ENCODE measurements at regions not wholly inside any gene's neighbourhood (a gene's known extent, or its start where the extent isn't known, plus 50 kb on each side); places are given as distances from the start of the nearest gene placed in this dataset.
A peak's percentile ranks its signal among the peaks of the same experiment; 100 is the strongest.

- Histone ChIP-seq H3K4me3 (no peak overlapping the region), H4K20me1 (replicated peaks; ENCODE audit: insufficient read depth) (no peaks in the 10 kb centered on the region), H3K9me2 (ENCODE audit: insufficient read depth) (peaks cover 12% of the 10 kb centered on the region; the same call in 1 of the 2 replicates), H3K27me3 (ENCODE audit: insufficient read depth) (no peaks in the 10 kb centered on the region), H2AFZ (no peak overlapping the region), H3K4me2 (no peak overlapping the region), H3F3A (replicated peaks; ENCODE audit: low read depth) (no peaks in the 10 kb centered on the region), H3K79me2 (replicated peaks; ENCODE audit: insufficient read depth) (no peaks in the 10 kb centered on the region), H3K27ac (ENCODE audit: low read depth) (no peak overlapping the region), H3K36me3 (ENCODE audit: insufficient read depth) (no peaks in the 10 kb centered on the region), H3K4me1 (ENCODE audit: insufficient read depth) (no peaks in the 10 kb centered on the region; the same call in 1 of the 2 replicates)
- H3K9me3 Mint-ChIP-seq = peaks cover under 1% of the 10 kb centered on the region; the same call in 1 of the 3 replicates
- H3K27me3 Mint-ChIP-seq (ENCODE audit: insufficient read depth, low read depth, poor library complexity) = peaks cover 3% of the 10 kb centered on the region
- no peak overlapping the region for H3K27ac Mint-ChIP-seq
- no peaks in the 10 kb centered on the region for H3K36me3 Mint-ChIP-seq (ENCODE audit: low read depth)
- no peak for TF ChIP-seq NANOG (IDR thresholded peaks at IDR 0.05; ENCODE audit: borderline replicate concordance)
- no peak for TF ChIP-seq REST (IDR thresholded peaks at IDR 0.05; ENCODE audit: unreplicated experiment)
- TF ChIP-seq JUNB (IDR thresholded peaks at IDR 0.05; ENCODE audit: unreplicated experiment) = no peak
- TF ChIP-seq POLR2AphosphoS5 (IDR thresholded peaks at IDR 0.05; ENCODE audit: low read depth) = no peak
- TF ChIP-seq CREB1 (CRISPR knock-in tag; IDR thresholded peaks at IDR 0.05; ENCODE audit: low read depth) = no peak
- no peak overlapping the region for H3K4me3 Mint-ChIP-seq
- DNase-seq (ENCODE audit: low spot score) = no peak
- no peak for ATAC-seq
- peaks cover 23% of the 10 kb centered on the region for H3K4me1 Mint-ChIP-seq
These were observed 199.6 kb downstream of the VAPA start for GRCh38 chr18:10113121-10114022.

- no peak for DNase-seq (ENCODE audit: low spot score)
- no peak for TF ChIP-seq ETS1 (IDR thresholded peaks at IDR 0.05)
- no peak for TF ChIP-seq REST (IDR thresholded peaks at IDR 0.05; ENCODE audit: unreplicated experiment)
- TF ChIP-seq ZNF331 (CRISPR knock-in tag; IDR thresholded peaks at IDR 0.05; ENCODE audit: low read depth) = no peak
- no peak for TF ChIP-seq POLR2AphosphoS5 (IDR thresholded peaks at IDR 0.05; ENCODE audit: low read depth)
- no peak for TF ChIP-seq JUNB (IDR thresholded peaks at IDR 0.05; ENCODE audit: unreplicated experiment)
These were observed 201.1 kb downstream of the VAPA start for GRCh38 chr18:10114717-10115463.

More at GRCh38 chr18:10114717-10115463, 201.1 kb downstream of the VAPA start:
- peaks cover 23% of the 10 kb centered on the region for H3K4me1 Mint-ChIP-seq
- H3K4me3 ChIP-seq = no peak overlapping the region
- H3K36me3 Mint-ChIP-seq (ENCODE audit: low read depth) = no peaks in the 10 kb centered on the region
- H3K27me3 ChIP-seq (ENCODE audit: insufficient read depth) = no peaks in the 10 kb centered on the region
- ATAC-seq = peak; percentile 68
- H2AFZ ChIP-seq = peak overlapping the region; percentile 19; the same call in 1 of the 2 replicates
- no peak overlapping the region for H3K27ac Mint-ChIP-seq
- H3F3A ChIP-seq (replicated peaks; ENCODE audit: low read depth) = no peaks in the 10 kb centered on the region
- peaks cover 3% of the 10 kb centered on the region; the same call in 1 of the 3 replicates for H3K9me3 Mint-ChIP-seq
- no peak overlapping the region for H3K4me3 Mint-ChIP-seq
- no peak overlapping the region for H3K4me2 ChIP-seq
- H3K36me3 ChIP-seq (ENCODE audit: insufficient read depth) = no peaks in the 10 kb centered on the region
- no peak overlapping the region for H3K27ac ChIP-seq (ENCODE audit: low read depth)
- H3K4me1 ChIP-seq (ENCODE audit: insufficient read depth) = no peaks in the 10 kb centered on the region; the same call in 1 of the 2 replicates
- no peaks in the 10 kb centered on the region for H4K20me1 ChIP-seq (replicated peaks; ENCODE audit: insufficient read depth)
- peaks cover 5% of the 10 kb centered on the region; the same call in 1 of the 2 replicates for H3K9me2 ChIP-seq (ENCODE audit: insufficient read depth)
- no peaks in the 10 kb centered on the region for H3K79me2 ChIP-seq (replicated peaks; ENCODE audit: insufficient read depth)
- H3K27me3 Mint-ChIP-seq (ENCODE audit: insufficient read depth, low read depth, poor library complexity) = peaks cover 5% of the 10 kb centered on the region
